ENCODE measurements at regions not wholly inside any gene's neighbourhood (a gene's known extent, or its start where the extent isn't known, plus 50 kb on each side); places are given as distances from the start of the nearest gene placed in this dataset.

- Histone ChIP-seq H3K9me3 (ENCODE audit: insufficient read depth, low read depth, low read length) (no peaks in the 10 kb centered on the region), H3K4me2 (ENCODE audit: low read length) (no peak overlapping the region), H3K4me3 (ENCODE audit: insufficient read depth, low read depth, low read length) (no peak overlapping the region), H3K79me2 (ENCODE audit: insufficient read depth, low read length) (no peaks in the 10 kb centered on the region), H3K36me3 (ENCODE audit: insufficient read depth, low read length) (no peaks in the 10 kb centered on the region), H3K27me3 (ENCODE audit: insufficient read depth, low read length) (no peaks in the 10 kb centered on the region), H4K20me1 (ENCODE audit: insufficient read depth, low read length) (no peaks in the 10 kb centered on the region), H2AFZ (ENCODE audit: low read depth, low read length) (no peak overlapping the region), H3K27ac (ENCODE audit: low read depth, low read length) (no peak overlapping the region), H3K9ac (ENCODE audit: low read length) (no peak overlapping the region), H3K4me1 (ENCODE audit: insufficient read depth, low read length) (no peaks in the 10 kb centered on the region)
- Mint-ChIP-seq H3K4me1 (ENCODE audit: low read depth, unreplicated experiment) (peaks cover 4% of the 10 kb centered on the region), H3K4me3 (ENCODE audit: unreplicated experiment) (no peak overlapping the region), H3K27ac (ENCODE audit: unreplicated experiment) (no peak overlapping the region), H3K9me3 (ENCODE audit: unreplicated experiment) (peaks cover 8% of the 10 kb centered on the region), H3K36me3 (ENCODE audit: low read depth, unreplicated experiment) (no peaks in the 10 kb centered on the region), H3K27me3 (ENCODE audit: low read depth, unreplicated experiment) (no peaks in the 10 kb centered on the region)
- DNase-seq (ENCODE audit: low read depth) (peak; percentile 14), FAIRE-seq (no peak)
- TF ChIP-seq CTCF (IDR thresholded peaks at IDR 0.05; ENCODE audit: insufficient read depth, low read depth, low read length) (no peak), EZH2 (IDR thresholded peaks at IDR 0.05; ENCODE audit: insufficient read depth, low read length) (no peak)
Measured at GRCh38 chr7:25926009-25926408, 226.0 kb upstream of the NFE2L3 start.

- H3K27ac ChIP-seq (ENCODE audit: low read depth, low read length), result no peak overlapping the region
- H3K9ac ChIP-seq (ENCODE audit: low read length), result no peak overlapping the region
- DNase-seq (ENCODE audit: low read depth) (no peak), FAIRE-seq (no peak)
- Mint-ChIP-seq H3K9me3 (ENCODE audit: unreplicated experiment) (peaks cover 8% of the 10 kb centered on the region), H3K36me3 (ENCODE audit: low read depth, unreplicated experiment) (no peaks in the 10 kb centered on the region), H3K27me3 (ENCODE audit: low read depth, unreplicated experiment) (no peaks in the 10 kb centered on the region), H3K27ac (ENCODE audit: unreplicated experiment) (no peak overlapping the region), H3K4me3 (ENCODE audit: unreplicated experiment) (no peak overlapping the region), H3K4me1 (ENCODE audit: low read depth, unreplicated experiment) (peaks cover 4% of the 10 kb centered on the region)
- no peak overlapping the region for H3K4me2 ChIP-seq (ENCODE audit: low read length)
- no peaks in the 10 kb centered on the region for H3K9me3 ChIP-seq (ENCODE audit: insufficient read depth, low read depth, low read length)
- H3K36me3 ChIP-seq (ENCODE audit: insufficient read depth, low read length), result no peaks in the 10 kb centered on the region
- H3K79me2 ChIP-seq (ENCODE audit: insufficient read depth, low read length), result no peaks in the 10 kb centered on the region
- no peaks in the 10 kb centered on the region for H3K4me1 ChIP-seq (ENCODE audit: insufficient read depth, low read length)
- no peak for TF ChIP-seq CTCF (IDR thresholded peaks at IDR 0.05; ENCODE audit: insufficient read depth, low read depth, low read length)
- TF ChIP-seq EZH2 (IDR thresholded peaks at IDR 0.05; ENCODE audit: insufficient read depth, low read length), result no peak
- H3K27me3 ChIP-seq (ENCODE audit: insufficient read depth, low read length), result no peaks in the 10 kb centered on the region
- H2AFZ ChIP-seq (ENCODE audit: low read depth, low read length), result no peak overlapping the region
- no peak overlapping the region for H3K4me3 ChIP-seq (ENCODE audit: insufficient read depth, low read depth, low read length)
- no peaks in the 10 kb centered on the region for H4K20me1 ChIP-seq (ENCODE audit: insufficient read depth, low read length)
Measured at GRCh38 chr7:25926451-25926850, 225.5 kb upstream of the NFE2L3 start.

- Mint-ChIP-seq H3K4me1 (ENCODE audit: low read depth, unreplicated experiment) (peaks cover 4% of the 10 kb centered on the region), H3K27ac (ENCODE audit: unreplicated experiment) (no peak overlapping the region), H3K4me3 (ENCODE audit: unreplicated experiment) (no peak overlapping the region), H3K27me3 (ENCODE audit: low read depth, unreplicated experiment) (no peaks in the 10 kb centered on the region), H3K36me3 (ENCODE audit: low read depth, unreplicated experiment) (no peaks in the 10 kb centered on the region), H3K9me3 (ENCODE audit: unreplicated experiment) (peaks cover 8% of the 10 kb centered on the region)
- Histone ChIP-seq H3K4me2 (ENCODE audit: low read length) (no peak overlapping the region), H3K27ac (ENCODE audit: low read depth, low read length) (no peak overlapping the region), H3K36me3 (ENCODE audit: insufficient read depth, low read length) (no peaks in the 10 kb centered on the region), H3K4me3 (ENCODE audit: insufficient read depth, low read depth, low read length) (no peak overlapping the region), H2AFZ (ENCODE audit: low read depth, low read length) (no peak overlapping the region), H3K27me3 (ENCODE audit: insufficient read depth, low read length) (no peaks in the 10 kb centered on the region), H3K9me3 (ENCODE audit: insufficient read depth, low read depth, low read length) (no peaks in the 10 kb centered on the region), H3K9ac (ENCODE audit: low read length) (no peak overlapping the region), H3K79me2 (ENCODE audit: insufficient read depth, low read length) (no peaks in the 10 kb centered on the region), H3K4me1 (ENCODE audit: insufficient read depth, low read length) (no peaks in the 10 kb centered on the region), H4K20me1 (ENCODE audit: insufficient read depth, low read length) (no peaks in the 10 kb centered on the region)
- FAIRE-seq (no peak), DNase-seq (ENCODE audit: low read depth) (no peak)
- TF ChIP-seq EZH2 (IDR thresholded peaks at IDR 0.05; ENCODE audit: insufficient read depth, low read length) (no peak), CTCF (IDR thresholded peaks at IDR 0.05; ENCODE audit: insufficient read depth, low read depth, low read length) (no peak)
Measured at GRCh38 chr7:25926891-25927625, 224.9 kb upstream of the NFE2L3 start.

Data from astrocyte (in vitro differentiated cells and primary cell).